ENCODE measurements at regions not wholly inside any gene's neighbourhood (a gene's known extent, or its start where the extent isn't known, plus 50 kb on each side); places are given as distances from the start of the nearest gene placed in this dataset.

- ATAC-seq, result no peak
- Histone ChIP-seq H4K20me1 (ENCODE audit: insufficient read depth, low read length) (no peaks in the 10 kb centered on the region), H3K27me3 (ENCODE audit: control insufficient read depth in 1 of 2, insufficient read depth in 2 of 2, low read length in 2 of 2) (peaks cover 1 to 17% of the 10 kb centered on the region in 2 experiments), H3K9me3 (ENCODE audit: low read length) (no peaks in the 10 kb centered on the region), H3K79me2 (ENCODE audit: insufficient read depth, low read length) (no peaks in the 10 kb centered on the region), H3K4me3 (replicated peaks in 1 of 3; ENCODE audit: insufficient read depth in 1 of 3, low read depth in 2 of 3, low read length in 3 of 3) (no peak overlapping the region), H3K4me1 (ENCODE audit: insufficient read depth, low read length) (peaks cover 60% of the 10 kb centered on the region), H3K4me2 (ENCODE audit: low read depth, low read length) (no peak overlapping the region), H2AFZ (ENCODE audit: low read length) (no peak overlapping the region), H3K27ac (ENCODE audit: extremely low read length, insufficient read depth, low read length) (no peak overlapping the region), H3K9ac (ENCODE audit: insufficient read depth, low read depth, low read length) (no peak overlapping the region), H3K36me3 (replicated peaks in 1 of 2; ENCODE audit: control insufficient read depth in 1 of 2, insufficient read depth in 2 of 2, low read length in 2 of 2) (no peaks in the 10 kb centered on the region)
- FAIRE-seq, result no peak
- 65% methylated on average over 4 of the region's 4 CpGs for WGBS (ENCODE audit: low lambda C conversion rate)
- no peak for DNase-seq (ENCODE audit: low spot score)
- ChIA-PET CTCF (ENCODE audit: low intra/inter-chr PET ratio, low total read pairs) (no interaction called here), POLR2A (no interaction called here)
- TF ChIP-seq TCF7 (IDR thresholded peaks at IDR 0.05; ENCODE audit: low read depth) (no peak), ZNF44 (CRISPR knock-in tag; IDR thresholded peaks at IDR 0.05) (no peak), NR2F2 (IDR thresholded peaks at IDR 0.05; ENCODE audit: borderline replicate concordance, low read depth) (no peak), DNMT1 (CRISPR knock-in tag; IDR thresholded peaks at IDR 0.05) (no peak), MTA3 (CRISPR knock-in tag; IDR thresholded peaks at IDR 0.05) (no peak), ZNF775 (CRISPR knock-in tag; IDR thresholded peaks at IDR 0.05; ENCODE audit: borderline replicate concordance) (no peak), FOXA1 (IDR thresholded peaks at IDR 0.05) (no peak), FOXA1 (CRISPR knock-in tag; IDR thresholded peaks at IDR 0.05) (no peak), PHB2 (IDR thresholded peaks at IDR 0.05; ENCODE audit: partially characterized antibody) (no peak), ZNF558 (CRISPR knock-in tag; IDR thresholded peaks at IDR 0.05; ENCODE audit: borderline replicate concordance) (no peak), ZFX (CRISPR knock-in tag; IDR thresholded peaks at IDR 0.05; ENCODE audit: low read depth) (no peak)
- TF ChIP-seq, protein P1, sequence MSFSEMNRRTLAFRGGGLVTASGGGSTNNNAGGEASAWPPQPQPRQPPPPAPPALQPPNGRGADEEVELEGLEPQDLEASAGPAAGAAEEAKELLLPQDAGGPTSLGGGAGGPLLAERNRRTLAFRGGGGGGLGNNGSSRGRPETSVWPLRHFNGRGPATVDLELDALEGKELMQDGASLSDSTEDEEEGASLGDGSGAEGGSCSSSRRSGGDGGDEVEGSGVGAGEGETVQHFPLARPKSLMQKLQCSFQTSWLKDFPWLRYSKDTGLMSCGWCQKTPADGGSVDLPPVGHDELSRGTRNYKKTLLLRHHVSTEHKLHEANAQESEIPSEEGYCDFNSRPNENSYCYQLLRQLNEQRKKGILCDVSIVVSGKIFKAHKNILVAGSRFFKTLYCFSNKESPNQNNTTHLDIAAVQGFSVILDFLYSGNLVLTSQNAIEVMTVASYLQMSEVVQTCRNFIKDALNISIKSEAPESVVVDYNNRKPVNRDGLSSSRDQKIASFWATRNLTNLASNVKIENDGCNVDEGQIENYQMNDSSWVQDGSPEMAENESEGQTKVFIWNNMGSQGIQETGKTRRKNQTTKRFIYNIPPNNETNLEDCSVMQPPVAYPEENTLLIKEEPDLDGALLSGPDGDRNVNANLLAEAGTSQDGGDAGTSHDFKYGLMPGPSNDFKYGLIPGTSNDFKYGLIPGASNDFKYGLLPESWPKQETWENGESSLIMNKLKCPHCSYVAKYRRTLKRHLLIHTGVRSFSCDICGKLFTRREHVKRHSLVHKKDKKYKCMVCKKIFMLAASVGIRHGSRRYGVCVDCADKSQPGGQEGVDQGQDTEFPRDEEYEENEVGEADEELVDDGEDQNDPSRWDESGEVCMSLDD (CRISPR knock-in tag; IDR thresholded peaks at IDR 0.05; ENCODE audit: borderline replicate concordance), result no peak
- TF ChIP-seq, protein P2, sequence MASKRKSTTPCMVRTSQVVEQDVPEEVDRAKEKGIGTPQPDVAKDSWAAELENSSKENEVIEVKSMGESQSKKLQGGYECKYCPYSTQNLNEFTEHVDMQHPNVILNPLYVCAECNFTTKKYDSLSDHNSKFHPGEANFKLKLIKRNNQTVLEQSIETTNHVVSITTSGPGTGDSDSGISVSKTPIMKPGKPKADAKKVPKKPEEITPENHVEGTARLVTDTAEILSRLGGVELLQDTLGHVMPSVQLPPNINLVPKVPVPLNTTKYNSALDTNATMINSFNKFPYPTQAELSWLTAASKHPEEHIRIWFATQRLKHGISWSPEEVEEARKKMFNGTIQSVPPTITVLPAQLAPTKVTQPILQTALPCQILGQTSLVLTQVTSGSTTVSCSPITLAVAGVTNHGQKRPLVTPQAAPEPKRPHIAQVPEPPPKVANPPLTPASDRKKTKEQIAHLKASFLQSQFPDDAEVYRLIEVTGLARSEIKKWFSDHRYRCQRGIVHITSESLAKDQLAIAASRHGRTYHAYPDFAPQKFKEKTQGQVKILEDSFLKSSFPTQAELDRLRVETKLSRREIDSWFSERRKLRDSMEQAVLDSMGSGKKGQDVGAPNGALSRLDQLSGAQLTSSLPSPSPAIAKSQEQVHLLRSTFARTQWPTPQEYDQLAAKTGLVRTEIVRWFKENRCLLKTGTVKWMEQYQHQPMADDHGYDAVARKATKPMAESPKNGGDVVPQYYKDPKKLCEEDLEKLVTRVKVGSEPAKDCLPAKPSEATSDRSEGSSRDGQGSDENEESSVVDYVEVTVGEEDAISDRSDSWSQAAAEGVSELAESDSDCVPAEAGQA (IDR thresholded peaks at IDR 0.05; ENCODE audit: low read depth), result no peak
- TF ChIP-seq, protein P2 (CRISPR knock-in tag; IDR thresholded peaks at IDR 0.05; ENCODE audit: borderline replicate concordance), result no peak
- intact Hi-C loops (cut with micrococcal nuclease; ENCODE audit: unreplicated experiment), result loop anchor here (5.0 kb wide), 1 partner anchor 48 kb away; no protein-coding TSS in a partner anchor
- no TSS peak for BruUV-seq (replicated peaks)
- in situ Hi-C loops (cut with HindIII; ENCODE audit: extremely low pct_ligation_motif_present, low pct_unique_long_range_greater_than_20kb), result no loop called here
Measured at GRCh38 chr6:44040786-44041185, 86.5 kb downstream of the MRPL14 start.
